ENCODE measurements at regions not wholly inside any gene's neighbourhood (a gene's known extent, or its start where the extent isn't known, plus 50 kb on each side); places are given as distances from the start of the nearest gene placed in this dataset.

DNA sequence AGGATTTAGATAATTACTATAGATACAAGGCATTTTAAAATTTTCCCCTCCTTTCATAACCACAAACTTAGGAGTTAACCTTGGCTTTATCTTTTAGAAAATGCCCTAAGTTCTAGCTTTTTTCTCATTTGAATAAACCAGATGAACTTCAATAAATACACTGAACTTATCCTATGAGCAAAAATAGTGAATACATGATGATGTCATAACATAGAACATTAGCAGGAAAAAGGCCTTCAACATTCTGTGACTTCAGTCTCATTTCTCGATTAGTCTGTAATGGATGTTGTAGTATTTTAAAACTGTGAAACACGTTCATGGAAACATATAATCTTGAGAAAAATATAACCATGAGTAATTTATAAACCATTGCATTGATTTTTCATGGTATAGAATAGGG lies 550.7 kb downstream of the PKHD1 start:
- TF ChIP-seq, protein P1, sequence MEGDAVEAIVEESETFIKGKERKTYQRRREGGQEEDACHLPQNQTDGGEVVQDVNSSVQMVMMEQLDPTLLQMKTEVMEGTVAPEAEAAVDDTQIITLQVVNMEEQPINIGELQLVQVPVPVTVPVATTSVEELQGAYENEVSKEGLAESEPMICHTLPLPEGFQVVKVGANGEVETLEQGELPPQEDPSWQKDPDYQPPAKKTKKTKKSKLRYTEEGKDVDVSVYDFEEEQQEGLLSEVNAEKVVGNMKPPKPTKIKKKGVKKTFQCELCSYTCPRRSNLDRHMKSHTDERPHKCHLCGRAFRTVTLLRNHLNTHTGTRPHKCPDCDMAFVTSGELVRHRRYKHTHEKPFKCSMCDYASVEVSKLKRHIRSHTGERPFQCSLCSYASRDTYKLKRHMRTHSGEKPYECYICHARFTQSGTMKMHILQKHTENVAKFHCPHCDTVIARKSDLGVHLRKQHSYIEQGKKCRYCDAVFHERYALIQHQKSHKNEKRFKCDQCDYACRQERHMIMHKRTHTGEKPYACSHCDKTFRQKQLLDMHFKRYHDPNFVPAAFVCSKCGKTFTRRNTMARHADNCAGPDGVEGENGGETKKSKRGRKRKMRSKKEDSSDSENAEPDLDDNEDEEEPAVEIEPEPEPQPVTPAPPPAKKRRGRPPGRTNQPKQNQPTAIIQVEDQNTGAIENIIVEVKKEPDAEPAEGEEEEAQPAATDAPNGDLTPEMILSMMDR (IDR thresholded peaks at IDR 0.05): no peak
- TF ChIP-seq POLR2A (IDR thresholded peaks at IDR 0.05): no peak

Measured in stomach (tissue), 4 donors.